Islet of Langerhans (tissue), 1 donor: ENCODE measurements at regions not wholly inside any gene's neighbourhood (a gene's known extent, or its start where the extent isn't known, plus 50 kb on each side); places are given as distances from the start of the nearest gene placed in this dataset.

ENCODE experiments used
- FAIRE-seq: peaks from one replicate; lab custom pipeline; 2011; peaks lifted over from hg19 to GRCh38; lab: Jason Lieb, UNC

GRCh38 chr4:152159773-152160172, 376.1 kb downstream of the FBXW7 start:
- FAIRE-seq, result no peak

DNA sequence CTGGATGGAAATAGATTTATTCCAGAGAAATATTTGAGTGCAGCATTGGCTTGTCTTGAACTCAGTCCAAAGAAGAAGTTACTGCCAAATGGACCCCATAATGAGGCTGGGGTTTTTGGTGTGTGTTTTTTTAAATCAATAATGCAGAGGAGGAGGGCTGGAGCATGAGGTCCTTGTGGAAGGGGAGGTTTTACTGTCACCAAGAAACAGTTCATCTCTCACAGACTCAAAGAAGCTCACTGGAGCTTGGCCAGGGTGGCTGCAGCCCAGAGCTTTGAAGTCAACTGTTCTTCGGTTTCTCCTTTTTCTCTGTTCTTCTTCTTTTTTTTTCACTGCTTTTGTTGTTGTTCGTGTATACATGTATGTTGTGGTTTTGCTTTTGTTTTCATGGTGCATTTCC, 377.7 kb downstream of the FBXW7 start:
- no peak for FAIRE-seq

GRCh38 chr4:152157629-152158028, 378.3 kb downstream of the FBXW7 start:
- FAIRE-seq, result no peak

DNA sequence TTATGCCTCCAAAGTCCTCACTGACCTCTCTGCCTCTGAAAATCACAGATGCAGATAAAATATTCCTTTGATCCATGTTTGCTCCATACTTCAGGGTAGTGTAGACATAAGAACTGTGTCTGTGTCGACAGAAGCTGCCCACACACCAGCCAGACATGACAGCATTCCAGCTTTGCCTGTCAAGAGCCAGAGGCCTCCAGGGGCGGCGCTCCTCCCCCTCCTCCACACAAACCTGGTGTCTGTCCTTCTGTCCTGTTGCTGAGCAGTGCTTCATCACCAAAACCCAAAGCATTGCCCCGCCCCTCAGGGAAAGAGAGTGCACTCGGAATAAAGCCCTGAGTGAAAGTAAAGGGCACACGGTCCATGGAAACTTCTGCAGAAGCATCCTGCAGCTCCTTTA, 379.4 kb downstream of the FBXW7 start:
- FAIRE-seq, result no peak

GRCh38 chr4:152155070-152155469, 380.8 kb downstream of the FBXW7 start:
- no peak for FAIRE-seq

GRCh38 chr4:152154433-152154832, 381.5 kb downstream of the FBXW7 start:
- FAIRE-seq, result no peak

DNA sequence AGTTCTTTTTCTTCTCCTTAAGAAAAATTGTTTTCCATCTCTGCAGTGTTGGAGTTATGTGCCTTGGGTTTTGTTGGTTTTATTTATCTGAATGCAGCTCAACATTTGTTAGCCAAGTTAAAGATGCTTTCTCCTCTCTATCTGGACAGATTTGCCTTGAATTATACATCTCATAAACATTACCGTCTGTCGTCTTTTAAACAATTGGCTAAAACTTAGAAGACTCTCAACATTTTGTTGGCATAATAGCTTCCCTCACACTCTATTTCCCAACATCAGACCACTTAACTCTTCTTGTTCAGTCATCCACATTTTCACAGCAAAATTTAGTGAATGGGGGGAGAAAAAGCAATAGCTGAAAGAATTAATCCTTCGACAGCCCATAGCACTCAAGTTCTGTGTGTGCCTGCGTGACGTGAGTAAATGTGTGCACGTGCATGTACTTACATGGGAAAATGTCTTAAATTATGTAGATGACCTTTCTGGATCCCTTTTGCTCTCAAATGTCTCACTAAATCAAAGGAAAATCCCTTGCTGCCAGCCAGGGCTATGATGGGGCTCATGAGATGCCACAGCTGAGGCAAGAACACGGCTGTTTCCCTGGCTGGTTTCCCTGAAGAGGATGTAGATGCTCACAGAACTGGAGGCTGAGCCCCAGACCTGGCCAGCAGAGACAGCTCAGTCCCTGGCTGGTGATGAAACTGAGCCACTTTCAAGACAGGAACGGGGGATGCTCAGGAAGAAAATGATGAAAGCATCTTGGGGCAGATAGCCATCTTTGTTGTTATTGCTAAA, 382.2 kb downstream of the FBXW7 start:
- no peak for FAIRE-seq

- FAIRE-seq, result no peak
These were observed 385.7 kb downstream of the FBXW7 start for GRCh38 chr4:152150214-152150613.

DNA sequence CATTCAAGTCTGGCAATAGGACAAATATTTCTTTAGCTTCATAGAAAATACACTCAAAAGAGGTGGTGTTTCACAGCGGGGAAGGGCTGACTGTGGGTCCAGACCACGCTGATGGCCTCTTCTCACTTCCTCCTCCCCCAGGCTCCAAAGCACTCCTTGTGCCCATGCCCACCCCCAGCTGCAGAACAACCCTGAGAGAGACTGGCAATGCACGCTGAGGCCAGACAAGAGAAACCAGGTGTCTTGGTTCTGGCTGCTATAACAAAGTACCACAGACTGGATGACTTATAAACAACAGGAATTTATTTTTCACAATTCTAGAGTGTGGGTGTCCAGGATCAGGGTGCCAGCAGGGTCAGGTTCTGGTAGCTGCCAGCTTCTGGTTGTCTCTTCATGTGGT, 386.1 kb downstream of the FBXW7 start:
- no peak for FAIRE-seq

DNA sequence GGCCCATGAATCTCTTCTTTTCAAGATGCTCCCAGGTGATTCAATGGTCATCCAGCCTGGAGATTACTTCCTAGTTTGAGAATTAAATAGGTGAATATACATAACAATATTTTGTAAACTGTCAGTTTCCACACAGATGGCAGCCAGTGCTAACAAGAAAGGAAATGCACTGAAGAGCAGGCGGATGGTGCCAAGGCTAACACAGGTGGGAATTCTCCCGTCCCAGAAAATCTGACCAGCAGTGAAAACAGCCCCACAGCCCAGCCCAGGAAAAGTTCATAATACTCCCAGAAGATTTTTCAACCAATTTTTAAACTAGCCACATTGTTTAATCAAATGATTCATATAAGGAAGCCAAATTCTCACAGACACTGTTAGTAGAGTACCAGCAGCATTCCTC, 387.2 kb upstream of the GATB start:
- FAIRE-seq, result no peak

- FAIRE-seq, result no peak
These were observed 385.4 kb upstream of the GATB start for GRCh38 chr4:152146244-152146643.

DNA sequence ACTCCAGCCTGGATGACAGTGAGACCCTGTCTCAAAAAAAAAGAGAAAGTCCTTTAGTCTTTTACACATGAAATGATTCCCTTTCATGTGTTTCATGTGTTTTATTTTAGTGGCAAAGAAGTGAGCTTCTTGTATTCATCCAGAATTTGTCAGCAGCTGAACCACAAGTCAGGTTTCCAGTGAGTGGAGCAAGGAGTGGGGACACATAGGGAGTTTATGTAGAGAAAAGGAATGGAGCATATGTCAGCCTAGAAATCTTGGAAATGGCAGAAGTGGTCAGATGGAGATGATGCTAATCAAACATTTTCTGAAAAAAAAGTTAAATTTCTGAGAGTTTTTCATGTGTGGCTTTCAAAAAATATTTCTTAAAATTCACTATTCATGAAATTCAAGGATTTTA, 383.0 kb upstream of the GATB start:
- FAIRE-seq, result no peak

- FAIRE-seq, result no peak
These were observed 377.6 kb upstream of the GATB start for GRCh38 chr4:152138451-152138850.

DNA sequence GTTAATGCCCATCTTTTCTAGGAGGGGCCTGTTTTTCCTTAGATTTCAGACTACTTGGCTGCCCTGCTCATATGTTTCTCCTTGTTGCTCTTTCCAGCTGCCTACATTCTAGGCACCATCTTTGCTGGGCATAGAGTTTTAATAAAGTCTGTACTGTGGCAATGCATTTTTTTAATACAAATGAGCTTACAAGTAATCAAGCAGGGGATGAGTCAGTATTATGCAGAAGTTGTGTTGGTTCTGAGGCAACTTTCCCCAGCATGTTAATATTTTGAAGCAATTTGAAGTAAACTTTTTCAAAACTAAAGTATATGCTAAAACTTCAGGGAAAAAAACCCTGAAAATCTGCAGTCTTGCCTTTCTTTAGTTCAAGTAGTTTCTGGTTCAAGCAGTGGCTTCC, 372.0 kb upstream of the GATB start:
- FAIRE-seq, result no peak

GRCh38 chr4:152128356-152128755, 367.5 kb upstream of the GATB start:
- FAIRE-seq, result no peak

DNA sequence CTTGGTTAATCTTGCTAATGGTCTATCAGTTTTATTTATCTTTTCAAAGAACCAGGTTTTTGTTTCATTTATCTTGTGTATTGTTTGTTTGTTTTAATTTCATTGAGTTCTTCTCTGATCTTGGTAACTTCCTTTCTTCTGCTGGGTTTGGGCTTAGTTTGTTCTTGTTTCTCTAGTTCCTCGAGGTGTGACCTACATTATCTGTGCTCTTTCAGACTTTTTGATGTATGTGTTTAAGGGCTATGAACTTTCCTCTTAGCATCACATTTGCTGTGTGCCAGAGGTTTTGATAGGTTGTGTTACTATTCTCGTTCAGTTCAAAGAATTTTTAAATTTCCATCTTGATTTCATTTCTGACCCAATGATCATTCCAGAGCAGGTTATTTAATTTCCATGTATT, 365.4 kb upstream of the GATB start:
- no peak for FAIRE-seq

DNA sequence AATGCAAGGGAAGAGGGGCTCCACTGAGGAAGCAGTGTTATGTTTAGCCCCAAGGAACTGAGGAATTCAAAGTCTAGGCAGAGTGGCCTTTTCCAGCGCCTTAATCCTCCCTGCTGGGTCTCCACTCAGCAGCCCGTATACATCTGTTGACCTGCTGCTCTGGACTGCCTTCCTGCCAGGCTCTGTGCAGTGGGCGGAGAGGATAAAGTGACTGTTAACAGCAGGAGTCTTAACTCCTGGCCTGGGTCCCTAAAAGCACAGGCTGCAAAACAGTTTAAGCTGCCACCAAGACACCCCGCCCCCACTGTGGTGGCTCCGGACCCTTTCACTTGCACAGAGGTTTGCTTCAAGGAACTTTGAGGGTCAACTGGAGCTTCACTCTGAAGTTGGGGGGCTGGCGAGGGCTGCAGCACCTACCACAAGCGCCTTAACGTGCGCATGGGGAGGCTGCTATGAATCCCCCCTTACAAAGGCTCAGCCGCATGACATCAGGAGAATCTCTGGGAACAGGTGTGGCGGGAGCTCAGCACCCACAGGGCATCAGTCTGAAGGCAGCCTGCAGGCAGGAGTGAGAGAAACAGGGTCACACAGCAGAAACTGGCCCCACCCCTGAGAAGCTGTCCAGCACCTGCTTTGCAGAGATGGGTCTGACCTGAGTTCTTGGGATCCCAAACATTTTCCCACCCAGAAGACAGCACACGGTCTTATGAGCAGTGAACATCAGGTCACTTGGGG, 358.2 kb upstream of the GATB start:
- FAIRE-seq, result no peak

- FAIRE-seq, result no peak
These were observed 357.2 kb upstream of the GATB start for GRCh38 chr4:152117933-152118507.

GRCh38 chr4:152117520-152117919, 356.7 kb upstream of the GATB start:
- FAIRE-seq, result no peak

- FAIRE-seq, result no peak
These were observed 356.2 kb upstream of the GATB start for GRCh38 chr4:152117054-152117453.

DNA sequence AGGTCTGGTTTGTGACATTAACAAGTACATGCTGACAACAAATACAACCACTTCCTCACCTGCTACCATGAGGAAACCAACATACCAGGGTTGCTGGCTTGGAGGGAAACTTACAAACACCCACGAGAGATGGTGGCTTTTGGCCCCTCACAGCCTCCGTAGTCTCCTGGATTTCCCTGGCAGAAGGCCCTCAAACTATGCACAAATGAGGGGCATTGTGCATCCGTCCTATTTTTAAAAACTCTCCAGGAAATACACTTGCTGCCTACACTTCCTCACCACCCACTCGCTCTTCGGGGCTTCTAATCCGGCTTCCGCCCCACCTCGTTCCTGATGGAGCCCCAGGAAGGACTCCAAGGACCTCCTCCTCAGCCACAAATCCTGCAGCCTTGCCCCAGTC, 355.0 kb upstream of the GATB start:
- FAIRE-seq, result no peak

GRCh38 chr4:152115118-152115517, 354.3 kb upstream of the GATB start:
- FAIRE-seq, result no peak

DNA sequence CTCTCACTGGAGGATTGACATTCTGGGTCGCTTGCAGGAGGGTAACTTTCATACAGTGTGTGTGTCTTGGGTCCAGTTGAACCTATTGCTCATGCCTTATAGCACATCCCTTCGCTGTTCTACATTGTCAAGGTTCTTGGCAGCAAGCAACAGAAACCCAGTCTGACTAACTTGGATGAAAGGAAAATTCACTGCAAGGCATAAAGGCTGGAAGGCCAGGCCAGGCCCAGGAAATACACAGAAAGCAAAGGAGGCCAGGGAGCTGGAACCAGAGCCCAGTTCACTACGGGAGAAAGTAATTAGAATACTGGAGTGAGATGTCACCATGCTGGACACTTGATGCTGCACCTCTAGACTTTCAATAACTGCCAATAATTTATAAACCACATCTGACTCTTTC, 353.8 kb upstream of the GATB start:
- FAIRE-seq, result no peak

- FAIRE-seq, result no peak
These were observed 352.1 kb upstream of the GATB start for GRCh38 chr4:152112887-152113286.
